A549 (cell line): ENCODE measurements at regions not wholly inside any gene's neighbourhood (a gene's known extent, or its start where the extent isn't known, plus 50 kb on each side); places are given as distances from the start of the nearest gene placed in this dataset.
A peak's percentile ranks its signal among the peaks of the same experiment; 100 is the strongest.

Source experiments
- ATAC-seq, 2 experiments: fragments of 200-7000 bp in 1 of 2; fragments of >200 bp in 1 of 2; cut with Nextera tagmentation in 1 of 2; cut with Tn5 transposase in 1 of 2; 3 replicates each; pipeline versions ENCODE4 v1.8.0 to v1.9.1; 2018 to 2020; ENCODE audit warnings: mild to moderate bottlenecking in 1 of 2, moderate library complexity in 1 of 2
- CTCF ChIA-PET: fragments of 300-600 bp; sonication (Branson Sonifier 250); formaldehyde crosslinking; extraction: SDS; loops from one replicate; lab custom pipeline; 2021; ENCODE audit warnings: antibody characterized with exemption, inconsistent platforms; lab: Yijun Ruan, JAX
- POLR2A ChIA-PET: fragments of 350-600 bp; formaldehyde crosslinking; extraction: SDS; loops from one replicate; lab custom pipeline; 2021; ENCODE audit warnings: antibody characterized with exemption, inconsistent platforms; lab: Yijun Ruan, JAX
- DNase-seq, 2 experiments: peaks; one replicate each; pipeline versions ENCODE4 v3.0.0 to v3.0.0-alpha.2; 2011 to 2016; ENCODE audit warnings: low read depth in 1 of 2, low spot score in 1 of 2
- FAIRE-seq: peaks from 2 replicates; lab custom pipeline; 2011; peaks lifted over from hg19 to GRCh38; lab: Jason Lieb, UNC
- H3K27ac ChIP-seq, 2 experiments: fragments of >200 bp; sonication (Bioruptor Twin); formaldehyde crosslinking; 3 replicates each; pipeline ENCODE4 v1.5.1; 2016 to 2017
- H3K4me1 ChIP-seq: fragments of >200 bp; sonication (Bioruptor Twin); formaldehyde crosslinking; 3 replicates; pipeline ENCODE4 v1.6.1; 2016
- H3K4me2 ChIP-seq: fragments of >200 bp; sonication (Bioruptor Twin); formaldehyde crosslinking; 3 replicates; pipeline ENCODE4 v1.6.1; 2016
- H3K4me3 ChIP-seq: fragments of >200 bp; sonication (Bioruptor Twin); formaldehyde crosslinking; 3 replicates; pipeline ENCODE4 v1.5.1; 2016
- H3K9me3 ChIP-seq: fragments of >200 bp; sonication (Bioruptor Twin); formaldehyde crosslinking; 3 replicates; pipeline ENCODE4 v1.6.1; 2016
- CBX2 ChIP-seq: fragments of 200-600 bp; sonication (generic); IDR thresholded peaks from 2 replicates; pipeline ENCODE4 v1.6.1; 2016; ENCODE audit warnings: low read depth, mild to moderate bottlenecking, borderline replicate concordance
- CHD4 ChIP-seq: fragments of 200-600 bp; sonication (generic); IDR thresholded peaks from 2 replicates; pipeline ENCODE4 v1.6.1; 2016; ENCODE audit warnings: antibody characterized with exemption, mild to moderate bottlenecking, borderline replicate concordance
- CTCF ChIP-seq: fragments of >200 bp; sonication (Bioruptor Twin); formaldehyde crosslinking; IDR thresholded peaks from 3 replicates; pipeline ENCODE4 v1.5.1; 2016
- EHMT2 ChIP-seq: fragments of 200-600 bp; sonication (generic); IDR thresholded peaks from 2 replicates; pipeline ENCODE4 v1.6.1; 2016; ENCODE audit warnings: antibody characterized with exemption, low read depth, mild to moderate bottlenecking, moderate library complexity
- ELK1 ChIP-seq: fragments of 150-350 bp; IDR thresholded peaks from 2 replicates; pipeline ENCODE4 v1.6.1; 2014; ENCODE audit warnings: low read depth, mild to moderate bottlenecking, low read length
- FOSB ChIP-seq: fragments of 250-450 bp; sonication (Bioruptor Pico); IDR thresholded peaks from 2 replicates; pipeline ENCODE4 v1.5.0; 2020; ENCODE audit warnings: mild to moderate bottlenecking, moderate library complexity
- FOSL2 ChIP-seq, 2 experiments: fragments of 450-650 bp in 1 of 2; fragments of >200 bp in 1 of 2; sonication (Bioruptor Twin) in 1 of 2; formaldehyde crosslinking; IDR thresholded peaks; 2 replicates each; pipeline versions ENCODE4 v1.5.0 to v1.6.1; 2016 to 2020; ENCODE audit warnings: mild to moderate bottlenecking in 1 of 2, moderate library complexity in 1 of 2
- FOXS1 ChIP-seq: fragments of 250-450 bp; sonication (Bioruptor Pico); IDR thresholded peaks from 2 replicates; pipeline ENCODE4 v1.5.0; 2020; ENCODE audit warnings: mild to moderate bottlenecking, moderate library complexity
- GATA3 ChIP-seq: IDR thresholded peaks from 2 replicates; pipeline ENCODE4 v1.6.1; 2012; ENCODE audit warnings: borderline replicate concordance
- HES2 ChIP-seq: fragments of >200 bp; sonication (Bioruptor Twin); formaldehyde crosslinking; IDR thresholded peaks from 2 replicates; pipeline ENCODE4 v1.6.1; 2016
- HEYL ChIP-seq: fragments of 250-450 bp; sonication (Bioruptor Pico); IDR thresholded peaks from 2 replicates; pipeline ENCODE4 v1.8.0; 2021; ENCODE audit warnings: mild to moderate bottlenecking, moderate library complexity
- JUN ChIP-seq, 2 experiments: fragments of >200 bp; sonication (Bioruptor Twin); formaldehyde crosslinking; IDR thresholded peaks; 2 replicates in 1 of 2; 3 replicates in 1 of 2; pipeline ENCODE4 v1.6.1; 2016 to 2017
- JUNB ChIP-seq: fragments of >200 bp; sonication (Bioruptor Twin); formaldehyde crosslinking; IDR thresholded peaks from 2 replicates; pipeline ENCODE4 v1.6.1; 2016
- MAZ ChIP-seq: fragments of 150-350 bp; IDR thresholded peaks from 2 replicates; pipeline ENCODE4 v1.6.1; 2014; ENCODE audit warnings: antibody characterized with exemption, low read depth, low read length, borderline replicate concordance
- NFE2L2 ChIP-seq: fragments of 150-350 bp; conservative IDR thresholded peaks from 2 replicates; pipeline ENCODE4 v1.6.1; 2014; ENCODE audit warnings: low read length
- POLR2AphosphoS2 ChIP-seq: conservative IDR thresholded peaks from 2 replicates; pipeline ENCODE4 v1.6.1; 2012; ENCODE audit warnings: low read length, improper control_type of control experiment, inconsistent platforms
- RAD21 ChIP-seq, 2 experiments: fragments of >200 bp in 1 of 2; sonication (Bioruptor Twin) in 1 of 2; formaldehyde crosslinking in 1 of 2; IDR thresholded peaks in 1 of 2; conservative IDR thresholded peaks in 1 of 2; 2 replicates in 1 of 2; 3 replicates in 1 of 2; pipeline ENCODE4 v1.6.1; 2012 to 2018; ENCODE audit warnings: inconsistent platforms in 1 of 2
- RARB ChIP-seq: fragments of 250-450 bp; sonication (Bioruptor Pico); IDR thresholded peaks from 2 replicates; pipeline ENCODE4 v1.8.0; 2021; ENCODE audit warnings: mild to moderate bottlenecking, moderate library complexity
- SREBF2 ChIP-seq: fragments of 450-650 bp; IDR thresholded peaks from 2 replicates; pipeline ENCODE4 v1.6.1; 2014; ENCODE audit warnings: mild to moderate bottlenecking, moderate library complexity
- TFCP2L1 ChIP-seq: fragments of 250-450 bp; sonication (Bioruptor Pico); IDR thresholded peaks from 2 replicates; pipeline ENCODE4 v1.5.0; 2021; ENCODE audit warnings: mild to moderate bottlenecking
- TP53 ChIP-seq: fragments of 250-450 bp; sonication (Bioruptor Pico); IDR thresholded peaks from 2 replicates; pipeline ENCODE4 v1.5.0; 2021; ENCODE audit warnings: mild to moderate bottlenecking, moderate library complexity
- ZC3H11A ChIP-seq: fragments of 450-650 bp; IDR thresholded peaks from 2 replicates; pipeline ENCODE4 v1.6.1; 2014; ENCODE audit warnings: antibody characterized with exemption, mild to moderate bottlenecking
- ZSCAN20 ChIP-seq: fragments of 250-450 bp; sonication (Bioruptor Pico); IDR thresholded peaks from 2 replicates; pipeline ENCODE4 v1.8.0; 2022; ENCODE audit warnings: mild to moderate bottlenecking, moderate library complexity
- WGBS: methylation state at CpG from one replicate; pipeline ENCODE4 v1.1.6; 2017; ENCODE audit errors: missing lambda C conversion rate; 5-methylcytosine and 5-hydroxymethylcytosine counted together
- TF ChIP-seq, protein P1 (sequence below): IDR thresholded peaks from 2 replicates; pipeline ENCODE4 v1.6.1; 2012

GRCh38 chr12:98403385-98403784 is 112.0 kb upstream of the TMPO start:
- ChIA-PET CTCF (interaction anchor here (1.4 kb wide), 1 partner anchor 14 kb away, joined by 6 read pairs; no protein-coding TSS in a partner anchor), POLR2A (no interaction called here)
- peak overlapping the region; percentile 56 for H3K4me2 ChIP-seq
- no peak overlapping the region for H3K4me3 ChIP-seq
- no peak for FAIRE-seq
- H3K9me3 ChIP-seq = peaks cover 13% of the 10 kb centered on the region
- TF ChIP-seq SREBF2 = no peak
- no peak for TF ChIP-seq RARB (CRISPR knock-in tag)
- no peak for TF ChIP-seq RAD21 (conservative IDR thresholded peaks at IDR 0.05 in 1 of 2, IDR thresholded peaks at IDR 0.05 in 1 of 2)
- TF ChIP-seq MAZ = no peak
- no peak for TF ChIP-seq CBX2
- TF ChIP-seq FOXS1 = no peak
- TF ChIP-seq, protein P1, sequence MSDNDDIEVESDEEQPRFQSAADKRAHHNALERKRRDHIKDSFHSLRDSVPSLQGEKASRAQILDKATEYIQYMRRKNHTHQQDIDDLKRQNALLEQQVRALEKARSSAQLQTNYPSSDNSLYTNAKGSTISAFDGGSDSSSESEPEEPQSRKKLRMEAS = no peak
- no peak for TF ChIP-seq TFCP2L1 (CRISPR knock-in tag)
- TF ChIP-seq HES2 = no peak
- TF ChIP-seq NFE2L2 = no peak
- TF ChIP-seq ELK1 = no peak
- no peak for TF ChIP-seq FOSL2 (IDR thresholded peaks at IDR 0.05)
- no peak for TF ChIP-seq FOSL2 (CRISPR knock-in tag; IDR thresholded peaks at IDR 0.05)
- TF ChIP-seq ZC3H11A = no peak
- no peak for TF ChIP-seq JUNB
- peak overlapping the region; percentile 85 to 89 for H3K27ac ChIP-seq
- no peak for DNase-seq
- peaks cover 53% of the 10 kb centered on the region for H3K4me1 ChIP-seq
- WGBS = 97% methylated on average over 1 of the region's 1 CpG
- ATAC-seq = no peak

GRCh38 chr12:98403936-98404335 is 111.5 kb upstream of the TMPO start:
- ChIA-PET CTCF (interaction anchor here (0.6 to 1.4 kb wide), 2 partner anchors 13 to 102 kb away, joined by 3 to 6 read pairs; no protein-coding TSS in a partner anchor), POLR2A (no interaction called here)
- TF ChIP-seq NFE2L2 (no peak), FOSL2 (IDR thresholded peaks at IDR 0.05) (no peak), FOSL2 (CRISPR knock-in tag; IDR thresholded peaks at IDR 0.05) (no peak), GATA3 (no peak), RAD21 (conservative IDR thresholded peaks at IDR 0.05 in 1 of 2, IDR thresholded peaks at IDR 0.05 in 1 of 2) (no peak), TP53 (CRISPR knock-in tag) (no peak), FOSB (no peak), JUN (IDR thresholded peaks at IDR 0.05) (no peak), CHD4 (no peak), JUNB (no peak), ZSCAN20 (CRISPR knock-in tag) (no peak), ELK1 (no peak), EHMT2 (no peak), POLR2AphosphoS2 (no peak), CTCF (no peak), TFCP2L1 (CRISPR knock-in tag) (no peak), HEYL (CRISPR knock-in tag) (no peak)
- DNase-seq (no peak), FAIRE-seq (no peak), ATAC-seq (no peak)
- WGBS = 91% methylated on average over 5 of the region's 5 CpGs
- Histone ChIP-seq H3K4me1 (peaks cover 50% of the 10 kb centered on the region), H3K27ac (peak overlapping the region; percentile 85 to 89; a peak in 5 of 6 replicates), H3K9me3 (peaks cover 13% of the 10 kb centered on the region), H3K4me2 (no peak overlapping the region), H3K4me3 (no peak overlapping the region)
